ENCODE measurements at regions not wholly inside any gene's neighbourhood (a gene's known extent, or its start where the extent isn't known, plus 50 kb on each side); places are given as distances from the start of the nearest gene placed in this dataset.

DNA sequence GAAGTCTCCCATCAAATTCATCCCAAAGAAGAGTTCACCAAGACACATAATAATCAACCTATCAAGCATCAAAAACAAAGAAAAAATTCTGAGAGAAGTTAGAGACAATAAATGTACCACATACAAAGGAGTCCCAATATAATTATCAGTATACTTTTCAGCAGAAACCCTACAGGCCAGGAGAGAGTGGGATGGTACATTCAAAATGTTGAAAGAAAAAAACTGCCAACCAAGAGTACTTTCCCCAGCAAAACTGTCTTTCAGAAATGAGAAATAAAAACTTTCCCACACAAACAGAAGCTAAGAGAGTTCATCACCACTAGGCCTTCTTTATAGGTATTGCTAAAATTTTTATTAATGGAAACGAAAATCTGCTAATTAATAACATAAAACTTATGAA lies 164.4 kb upstream of the LNX1 start:
- Mint-ChIP-seq H3K36me3 (ENCODE audit: low read depth) (no peaks in the 10 kb centered on the region), H3K4me3 (no peak overlapping the region), H3K27me3 (peaks cover 12% of the 10 kb centered on the region), H3K27ac (no peak overlapping the region), H3K4me1 (no peaks in the 10 kb centered on the region)
- ATAC-seq (no peak), DNase-seq (no peak)
- no peaks in the 10 kb centered on the region for H3K9me3 ChIP-seq (ENCODE audit: control insufficient read depth, low read length, poor library complexity, severe bottlenecking)

GRCh38 chr4:53752124-53752523 lies 160.8 kb upstream of the LNX1 start:
- no peak overlapping the region for H3K4me3 Mint-ChIP-seq
- H3K4me1 Mint-ChIP-seq, result no peaks in the 10 kb centered on the region

DNA sequence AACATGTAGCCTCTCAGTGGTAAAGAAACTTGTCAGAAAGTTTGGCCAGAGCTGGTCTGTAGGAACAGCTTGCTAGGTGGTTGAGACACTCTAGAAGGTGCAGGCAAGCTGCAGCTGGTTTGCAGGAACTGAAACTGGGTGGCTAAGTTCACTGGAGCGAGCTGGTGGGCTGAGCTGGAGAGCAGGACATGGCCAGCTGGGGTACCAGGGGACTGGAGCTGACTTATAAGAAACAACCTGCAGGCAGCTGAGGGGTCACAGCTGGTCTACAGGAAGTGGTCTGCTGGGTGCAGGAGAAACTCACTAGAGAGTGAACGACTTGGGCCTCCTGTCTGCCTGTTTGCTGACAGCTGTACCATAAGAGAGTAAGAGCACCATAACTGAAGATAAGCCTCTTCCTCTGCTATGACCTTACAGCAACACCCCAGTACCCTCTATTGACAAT lies 157.1 kb upstream of the LNX1 start:
- no peak overlapping the region for H3K4me3 Mint-ChIP-seq
- ATAC-seq, result peak; percentile 40
- H3K27me3 Mint-ChIP-seq, result peaks cover 37% of the 10 kb centered on the region
- H3K4me1 Mint-ChIP-seq, result no peaks in the 10 kb centered on the region
- DNase-seq, result no peak
- H3K9me3 ChIP-seq (ENCODE audit: control insufficient read depth, low read length, poor library complexity, severe bottlenecking), result no peaks in the 10 kb centered on the region
- no peak overlapping the region for H3K27ac Mint-ChIP-seq
- no peaks in the 10 kb centered on the region for H3K36me3 Mint-ChIP-seq (ENCODE audit: low read depth)

More at GRCh38 chr4:53752124-53752523, 160.8 kb upstream of the LNX1 start:
- no peak overlapping the region for H3K27ac Mint-ChIP-seq
- H3K36me3 Mint-ChIP-seq (ENCODE audit: low read depth), result no peaks in the 10 kb centered on the region
- H3K27me3 Mint-ChIP-seq, result peaks cover 22% of the 10 kb centered on the region
- no peak for ATAC-seq
- no peak for DNase-seq
- no peaks in the 10 kb centered on the region for H3K9me3 ChIP-seq (ENCODE audit: control insufficient read depth, low read length, poor library complexity, severe bottlenecking)

DNA sequence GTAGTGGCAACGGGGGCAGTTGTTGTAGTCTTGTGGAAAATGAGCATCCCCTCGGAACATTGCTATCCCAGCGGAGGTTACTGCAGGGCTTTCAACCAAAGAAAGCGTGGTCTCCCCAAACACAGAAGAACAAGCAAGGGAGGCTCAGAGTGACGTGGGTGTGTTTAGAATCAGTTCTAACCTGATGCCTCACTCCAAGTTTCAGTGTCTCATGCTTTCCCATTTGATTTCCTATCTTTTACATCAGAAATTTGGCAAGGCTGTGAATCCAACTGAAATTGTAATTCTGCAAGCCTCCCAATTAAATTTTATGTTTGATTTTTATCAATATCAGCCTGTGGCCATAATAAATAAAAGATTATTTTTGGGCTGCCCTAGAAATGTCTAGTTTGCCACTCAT lies 156.1 kb upstream of the LNX1 start:
- Mint-ChIP-seq H3K36me3 (ENCODE audit: low read depth) (no peaks in the 10 kb centered on the region), H3K27ac (no peak overlapping the region), H3K4me3 (no peak overlapping the region), H3K4me1 (no peaks in the 10 kb centered on the region), H3K27me3 (peaks cover 37% of the 10 kb centered on the region)
- ATAC-seq, result no peak
- DNase-seq, result no peak
- no peaks in the 10 kb centered on the region for H3K9me3 ChIP-seq (ENCODE audit: control insufficient read depth, low read length, poor library complexity, severe bottlenecking)

- Mint-ChIP-seq H3K36me3 (ENCODE audit: low read depth) (no peaks in the 10 kb centered on the region), H3K27me3 (peaks cover 18% of the 10 kb centered on the region), H3K4me1 (no peaks in the 10 kb centered on the region), H3K27ac (no peak overlapping the region), H3K4me3 (no peak overlapping the region)
- DNase-seq, result no peak
- no peaks in the 10 kb centered on the region for H3K9me3 ChIP-seq (ENCODE audit: control insufficient read depth, low read length, poor library complexity, severe bottlenecking)
- no peak for ATAC-seq
Observed at GRCh38 chr4:53744446-53745160, 153.3 kb upstream of the LNX1 start.

DNA sequence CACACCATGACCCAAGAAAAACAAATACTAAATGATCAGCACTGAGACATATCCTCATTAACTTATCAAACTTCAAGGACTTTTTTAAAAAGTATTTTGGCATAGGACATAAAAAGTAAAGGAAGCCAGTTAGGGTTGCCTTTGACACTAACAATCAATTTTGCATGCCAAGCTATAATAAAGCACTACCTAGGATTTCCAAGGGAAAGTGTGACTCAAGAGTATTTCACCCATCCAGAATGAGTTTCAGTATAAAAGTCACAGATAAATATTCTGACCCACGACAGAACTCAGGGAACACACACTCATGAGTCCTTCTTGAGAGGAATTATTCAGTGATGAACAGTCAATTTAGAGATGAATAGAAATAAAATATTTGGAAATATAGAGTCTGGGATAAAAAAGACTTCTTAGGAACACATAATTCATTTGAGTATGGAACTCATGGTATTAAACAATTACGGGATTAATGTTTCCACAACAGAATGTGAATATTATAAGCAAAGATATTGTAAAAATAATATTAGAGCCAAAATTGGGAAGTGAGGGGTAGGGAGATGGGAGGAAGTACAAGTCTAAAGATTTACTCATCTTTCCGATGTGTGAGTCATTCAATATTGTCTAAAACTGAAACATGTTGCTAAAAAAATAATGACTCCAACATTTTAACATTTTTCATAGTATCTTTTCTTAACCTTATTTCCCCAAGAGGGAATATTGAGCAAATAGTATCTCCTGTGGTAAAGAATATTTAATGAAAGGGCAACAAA lies 143.5 kb upstream of the LNX1 start:
- no peaks in the 10 kb centered on the region for H3K9me3 ChIP-seq (ENCODE audit: control insufficient read depth, low read length, poor library complexity, severe bottlenecking)
- H3K4me1 Mint-ChIP-seq, result no peaks in the 10 kb centered on the region
- peaks cover 8% of the 10 kb centered on the region for H3K27me3 Mint-ChIP-seq
- H3K4me3 Mint-ChIP-seq, result no peak overlapping the region
- DNase-seq (no peak), ATAC-seq (no peak)
- no peaks in the 10 kb centered on the region for H3K36me3 Mint-ChIP-seq (ENCODE audit: low read depth)
- no peak overlapping the region for H3K27ac Mint-ChIP-seq

GRCh38 chr4:53734182-53734581 lies 142.9 kb upstream of the LNX1 start:
- Mint-ChIP-seq H3K36me3 (ENCODE audit: low read depth) (no peaks in the 10 kb centered on the region), H3K27ac (no peak overlapping the region), H3K4me3 (no peak overlapping the region), H3K27me3 (peaks cover 8% of the 10 kb centered on the region), H3K4me1 (no peaks in the 10 kb centered on the region)
- DNase-seq (no peak), ATAC-seq (no peak)
- H3K9me3 ChIP-seq (ENCODE audit: control insufficient read depth, low read length, poor library complexity, severe bottlenecking), result no peaks in the 10 kb centered on the region

- no peaks in the 10 kb centered on the region for H3K9me3 ChIP-seq (ENCODE audit: control insufficient read depth, low read length, poor library complexity, severe bottlenecking)
- Mint-ChIP-seq H3K27me3 (peaks cover 8% of the 10 kb centered on the region), H3K4me1 (no peaks in the 10 kb centered on the region), H3K4me3 (no peak overlapping the region), H3K36me3 (ENCODE audit: low read depth) (no peaks in the 10 kb centered on the region), H3K27ac (no peak overlapping the region)
- DNase-seq (no peak), ATAC-seq (no peak)
Observed at GRCh38 chr4:53732661-53733060, 141.4 kb upstream of the LNX1 start.

- peaks cover 8% of the 10 kb centered on the region for H3K27me3 Mint-ChIP-seq
- H3K27ac Mint-ChIP-seq, result no peak overlapping the region
- H3K36me3 Mint-ChIP-seq (ENCODE audit: low read depth), result no peaks in the 10 kb centered on the region
- no peak for ATAC-seq
- DNase-seq, result no peak
- no peaks in the 10 kb centered on the region for H3K4me1 Mint-ChIP-seq
- no peaks in the 10 kb centered on the region for H3K9me3 ChIP-seq (ENCODE audit: control insufficient read depth, low read length, poor library complexity, severe bottlenecking)
- no peak overlapping the region for H3K4me3 Mint-ChIP-seq
Observed at GRCh38 chr4:53730031-53730805, 138.9 kb upstream of the LNX1 start.

DNA sequence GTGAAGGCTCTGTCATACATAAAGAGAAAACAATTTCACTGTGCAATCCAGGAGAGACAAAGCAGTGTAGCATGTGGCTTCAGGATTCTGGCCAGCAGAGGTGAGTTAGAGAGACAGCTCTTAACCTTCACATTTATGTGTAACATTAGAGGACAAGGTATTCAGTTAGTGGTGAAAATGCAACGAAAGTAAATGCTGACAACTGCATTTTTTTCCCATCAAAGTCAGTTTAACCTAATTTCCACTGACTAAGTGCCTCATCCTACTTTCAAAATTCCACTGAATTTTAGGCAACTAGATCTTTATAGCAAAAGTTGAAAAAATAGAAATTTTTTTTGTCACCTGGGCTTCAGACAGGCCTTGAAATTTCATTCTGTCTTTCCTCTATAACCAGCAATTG lies 130.8 kb upstream of the LNX1 start:
- Mint-ChIP-seq H3K27me3 (peaks cover 31% of the 10 kb centered on the region), H3K4me1 (no peaks in the 10 kb centered on the region), H3K27ac (no peak overlapping the region), H3K36me3 (ENCODE audit: low read depth) (no peaks in the 10 kb centered on the region), H3K4me3 (no peak overlapping the region)
- ATAC-seq (no peak), DNase-seq (no peak)
- no peaks in the 10 kb centered on the region for H3K9me3 ChIP-seq (ENCODE audit: control insufficient read depth, low read length, poor library complexity, severe bottlenecking)

DNA sequence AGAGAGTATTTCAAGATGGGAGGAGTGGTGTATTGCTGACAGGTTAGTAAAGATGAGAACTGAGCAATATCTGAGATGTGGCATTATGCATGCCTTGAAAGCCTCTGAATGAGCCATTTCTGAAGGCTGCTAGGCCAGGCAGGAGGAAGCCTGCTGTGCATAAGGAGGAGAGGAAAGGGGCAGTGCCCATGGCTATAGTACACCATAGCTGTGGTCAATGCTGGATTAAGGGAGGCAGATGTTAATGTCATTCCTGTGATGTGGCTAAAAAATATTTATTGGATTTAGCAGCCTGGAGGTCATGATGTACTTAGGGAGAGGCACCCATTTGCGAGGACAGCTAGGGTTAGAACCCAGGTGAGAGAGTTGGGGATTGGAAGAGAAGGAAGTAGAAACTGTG lies 130.0 kb upstream of the LNX1 start:
- peaks cover 31% of the 10 kb centered on the region for H3K27me3 Mint-ChIP-seq
- no peak overlapping the region for H3K27ac Mint-ChIP-seq

DNA sequence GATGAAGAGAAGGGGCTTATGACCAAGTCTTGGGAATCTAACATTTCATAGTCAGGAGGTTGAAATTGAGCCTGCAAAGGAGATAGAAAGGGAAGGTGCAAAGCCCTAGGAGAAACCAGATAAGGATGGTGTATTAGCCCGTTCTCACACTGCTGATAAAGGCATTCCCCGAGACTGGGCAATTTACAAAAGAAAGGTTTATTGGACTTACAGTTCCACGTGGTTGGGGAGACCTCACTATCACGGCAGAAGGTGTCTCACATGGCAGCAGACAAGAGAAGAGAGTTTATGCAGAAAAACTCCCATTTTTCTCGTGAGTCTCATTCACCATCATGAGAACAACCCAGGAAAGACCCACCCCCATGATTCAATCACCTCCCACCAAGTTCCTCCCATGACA lies 129.5 kb upstream of the LNX1 start:
- no peak for DNase-seq
- no peaks in the 10 kb centered on the region for H3K9me3 ChIP-seq (ENCODE audit: control insufficient read depth, low read length, poor library complexity, severe bottlenecking)
- ATAC-seq, result no peak
- Mint-ChIP-seq H3K27ac (no peak overlapping the region), H3K27me3 (peaks cover 31% of the 10 kb centered on the region), H3K4me3 (no peak overlapping the region), H3K4me1 (no peaks in the 10 kb centered on the region), H3K36me3 (ENCODE audit: low read depth) (no peaks in the 10 kb centered on the region)

More for the DNA sequence above, 130.0 kb upstream of the LNX1 start:
- DNase-seq, result no peak
- H3K9me3 ChIP-seq (ENCODE audit: control insufficient read depth, low read length, poor library complexity, severe bottlenecking), result no peaks in the 10 kb centered on the region
- Mint-ChIP-seq H3K4me1 (no peaks in the 10 kb centered on the region), H3K4me3 (no peak overlapping the region), H3K36me3 (ENCODE audit: low read depth) (no peaks in the 10 kb centered on the region)
- no peak for ATAC-seq

- no peak overlapping the region for H3K4me3 Mint-ChIP-seq
- DNase-seq (no peak), ATAC-seq (no peak)
- no peaks in the 10 kb centered on the region for H3K36me3 Mint-ChIP-seq (ENCODE audit: low read depth)
- H3K27ac Mint-ChIP-seq, result no peak overlapping the region
- peaks cover 23% of the 10 kb centered on the region for H3K27me3 Mint-ChIP-seq
- H3K4me1 Mint-ChIP-seq, result no peaks in the 10 kb centered on the region
- no peaks in the 10 kb centered on the region for H3K9me3 ChIP-seq (ENCODE audit: control insufficient read depth, low read length, poor library complexity, severe bottlenecking)
Observed at GRCh38 chr4:53717064-53717549, 125.8 kb upstream of the LNX1 start.

Data from T-helper 17 cell (primary cell).